Adrenal gland (tissue), 9 donors: ENCODE measurements at regions not wholly inside any gene's neighbourhood (a gene's known extent, or its start where the extent isn't known, plus 50 kb on each side); places are given as distances from the start of the nearest gene placed in this dataset.

Source experiments
- DNase-seq, 7 donors: peaks; one replicate each; pipeline ENCODE4 v3.0.0-alpha.2; 2019 to 2020
- H3K27ac ChIP-seq, 5 donors: fragments of 200-600 bp; sonication (generic) in 4 of 5; 1 replicate in 3 of 5; 2 replicates in 2 of 5; pipeline versions ENCODE4 v1.5.1 to v1.8.0; 2016 to 2020; ENCODE audit warnings: mild to moderate bottlenecking in 1 of 5
- H3K27me3 ChIP-seq: fragments of 200-600 bp; 2 replicates; pipeline ENCODE4 v1.8.0; 2021
- H3K36me3 ChIP-seq, 2 donors: fragments of 200-600 bp; replicated peaks in 1 of 2; 1 replicate in 1 of 2; 2 replicates in 1 of 2; pipeline versions ENCODE4 v1.5.1 to v1.8.0; 2018 to 2022
- H3K4me1 ChIP-seq, 2 donors: fragments of 200-600 bp; replicated peaks in 1 of 2; 1 replicate in 1 of 2; 2 replicates in 1 of 2; pipeline versions ENCODE4 v1.5.1 to v1.8.0; 2018 to 2021
- H3K4me3 ChIP-seq, 4 donors: fragments of 200-600 bp; sonication (generic) in 3 of 4; one replicate each; pipeline ENCODE4 v1.5.1; 2016 to 2018
- H3K9me3 ChIP-seq, 3 donors: fragments of 200-600 bp; sonication (generic) in 1 of 3; replicated peaks in 1 of 3; 1 replicate in 2 of 3; 2 replicates in 1 of 3; pipeline versions ENCODE4 v1.5.1 to v1.8.0; 2016 to 2021
- POLR2A ChIP-seq, 2 donors: fragments of 450-650 bp; IDR thresholded peaks; one replicate each; pipeline ENCODE4 v1.6.1; 2017; ENCODE audit warnings: antibody characterized with exemption in 2 of 2, mild to moderate bottlenecking in 2 of 2, moderate library complexity in 1 of 2
- WGBS, 4 donors: extraction: QIAGEN DNeasy Blood & Tissue Kit in 2 of 4; methylation state at CpG; one replicate each; pipeline versions ENCODE4 v1.1.5 to v1.1.7; 2013 to 2017; 5-methylcytosine and 5-hydroxymethylcytosine counted together
- intact Hi-C, 2 donors: fragments of 100-400 bp; cut with DNase I; formaldehyde crosslinking; loops; one replicate each; pipeline versions ENCODE4 v1.14.1 to v1.15.0; 2022 to 2023
- TF ChIP-seq, protein P1 (sequence below), 6 experiments: fragments of 450-650 bp in 4 of 6; fragments of 200-600 bp in 2 of 6; sonication (generic) in 1 of 6; IDR thresholded peaks; 1 replicate in 5 of 6; 2 replicates in 1 of 6; pipeline versions ENCODE4 v1.5.1 to v1.8.0; 2016 to 2021; ENCODE audit warnings: antibody characterized with exemption in 6 of 6, mild to moderate bottlenecking in 2 of 6, moderate library complexity in 1 of 6
- donor health status: healthy with polysubstance abuse.
- donor health status: Bipolar disorder and iron deficiency.
- donor health status: DM: yes; HTN: yes; CAD: no.
- donor health status: DM: no; HTN: no; CAD: no.
- donor health status: DM: no; HTN: no; CAD: no.

DNA sequence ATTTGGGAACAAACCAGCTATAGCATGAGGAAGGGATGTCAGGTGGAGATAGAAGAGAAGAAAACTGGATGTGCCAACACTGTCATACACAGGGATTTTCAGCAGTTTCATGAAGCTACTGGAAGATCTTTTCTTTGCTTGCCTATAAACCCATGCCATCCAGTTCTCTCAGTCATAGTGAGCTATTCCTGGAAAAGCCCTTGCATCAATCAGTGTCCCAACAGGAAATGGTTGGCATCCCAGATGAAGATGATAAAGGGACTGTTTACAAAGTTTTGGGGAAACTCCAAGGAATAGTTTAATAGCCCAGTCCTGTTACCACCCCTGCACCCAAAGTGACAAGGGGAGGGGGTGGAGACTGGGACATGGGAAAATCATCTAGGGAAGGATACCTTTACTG lies 58.5 kb upstream of the ARGLU1 start:
- Histone ChIP-seq H3K9me3 (no peaks in the 10 kb centered on the region), H3K27me3 (peaks cover 4% of the 10 kb centered on the region), H3K36me3 (no peaks in the 10 kb centered on the region), H3K4me1 (no peaks in the 10 kb centered on the region), H3K27ac (no peak overlapping the region), H3K4me3 (no peak overlapping the region)
- TF ChIP-seq, protein P1, sequence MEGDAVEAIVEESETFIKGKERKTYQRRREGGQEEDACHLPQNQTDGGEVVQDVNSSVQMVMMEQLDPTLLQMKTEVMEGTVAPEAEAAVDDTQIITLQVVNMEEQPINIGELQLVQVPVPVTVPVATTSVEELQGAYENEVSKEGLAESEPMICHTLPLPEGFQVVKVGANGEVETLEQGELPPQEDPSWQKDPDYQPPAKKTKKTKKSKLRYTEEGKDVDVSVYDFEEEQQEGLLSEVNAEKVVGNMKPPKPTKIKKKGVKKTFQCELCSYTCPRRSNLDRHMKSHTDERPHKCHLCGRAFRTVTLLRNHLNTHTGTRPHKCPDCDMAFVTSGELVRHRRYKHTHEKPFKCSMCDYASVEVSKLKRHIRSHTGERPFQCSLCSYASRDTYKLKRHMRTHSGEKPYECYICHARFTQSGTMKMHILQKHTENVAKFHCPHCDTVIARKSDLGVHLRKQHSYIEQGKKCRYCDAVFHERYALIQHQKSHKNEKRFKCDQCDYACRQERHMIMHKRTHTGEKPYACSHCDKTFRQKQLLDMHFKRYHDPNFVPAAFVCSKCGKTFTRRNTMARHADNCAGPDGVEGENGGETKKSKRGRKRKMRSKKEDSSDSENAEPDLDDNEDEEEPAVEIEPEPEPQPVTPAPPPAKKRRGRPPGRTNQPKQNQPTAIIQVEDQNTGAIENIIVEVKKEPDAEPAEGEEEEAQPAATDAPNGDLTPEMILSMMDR (IDR thresholded peaks at IDR 0.05), result no peak
- no peak for TF ChIP-seq POLR2A (IDR thresholded peaks at IDR 0.05)
- intact Hi-C loops, result no loop called here
- no peak for DNase-seq

DNA sequence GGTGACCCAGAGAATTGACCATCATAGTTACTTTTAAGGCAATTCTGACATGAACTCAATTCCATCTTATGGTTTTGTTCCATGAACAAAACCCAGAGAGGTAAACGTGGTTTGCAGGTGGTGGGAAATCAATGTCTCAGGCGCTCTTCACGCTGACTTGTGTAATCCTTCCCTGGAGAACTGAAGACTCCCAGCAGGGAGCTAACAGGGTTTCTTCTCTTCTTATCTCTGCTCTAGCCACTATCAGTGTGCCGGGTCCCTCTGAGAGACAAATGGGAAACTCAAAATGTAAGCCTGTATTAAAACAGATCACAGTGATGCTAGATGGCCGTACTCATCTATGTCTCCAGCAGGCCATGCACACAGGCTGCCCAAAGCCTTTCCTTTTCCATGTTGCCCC lies 57.6 kb upstream of the ARGLU1 start:
- TF ChIP-seq POLR2A (IDR thresholded peaks at IDR 0.05), result no peak
- TF ChIP-seq, protein P1 (IDR thresholded peaks at IDR 0.05), result no peak
- Histone ChIP-seq H3K27me3 (peaks cover 4% of the 10 kb centered on the region), H3K4me3 (no peak overlapping the region), H3K4me1 (peaks cover 8% of the 10 kb centered on the region in 2 donors), H3K9me3 (no peaks in the 10 kb centered on the region), H3K36me3 (no peaks in the 10 kb centered on the region), H3K27ac (no peak overlapping the region)
- no peak for DNase-seq
- intact Hi-C loops, result no loop called here
- WGBS, 4 donors, result 59 to 90% (median 81%) methylated on average over 5 of the region's 5 CpGs

DNA sequence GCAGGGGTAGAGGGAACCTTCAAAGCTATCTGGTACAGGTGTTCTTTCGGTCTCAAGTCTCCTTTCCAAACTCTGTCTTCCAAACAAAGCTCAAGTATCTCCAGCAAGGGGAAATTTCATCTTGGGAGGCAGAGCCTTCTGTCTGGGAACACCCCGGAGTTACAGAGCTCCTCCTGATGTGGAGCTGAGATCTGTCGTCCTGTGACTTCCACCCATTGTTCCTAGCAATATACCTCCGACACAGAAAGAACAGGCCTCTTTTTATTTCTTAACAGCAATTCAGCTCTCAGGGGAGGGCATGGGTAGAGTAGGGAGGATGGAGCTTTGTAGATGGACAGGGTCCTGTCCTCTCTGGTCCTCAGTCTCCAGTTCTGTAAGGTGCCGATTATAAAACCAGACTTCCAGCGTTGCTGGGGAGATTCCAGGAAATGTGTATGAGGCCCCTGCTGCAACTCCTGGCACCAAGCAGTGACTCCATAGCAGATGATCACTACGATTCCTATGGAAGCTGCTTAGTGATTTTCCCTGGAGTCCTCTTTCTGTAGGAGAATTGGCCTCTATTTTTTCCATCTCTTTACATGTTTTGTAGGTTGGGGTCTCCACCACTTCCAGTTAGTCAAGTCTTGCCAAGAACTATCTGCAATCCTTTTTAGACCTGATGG lies 56.0 kb upstream of the ARGLU1 start:
- Histone ChIP-seq H3K4me1 (peaks cover 13% of the 10 kb centered on the region in 2 donors), H3K9me3 (no peaks in the 10 kb centered on the region), H3K27me3 (peaks cover 4% of the 10 kb centered on the region), H3K4me3 (no peak overlapping the region), H3K36me3 (no peaks in the 10 kb centered on the region), H3K27ac (no peak overlapping the region)
- intact Hi-C loops, result no loop called here
- DNase-seq, result no peak
- WGBS, 4 donors, result 78 to 88% (median 82%) methylated on average over 6 to 7 of the region's 7 CpGs
- TF ChIP-seq POLR2A (IDR thresholded peaks at IDR 0.05), result no peak
- TF ChIP-seq, protein P1 (IDR thresholded peaks at IDR 0.05), result no peak

DNA sequence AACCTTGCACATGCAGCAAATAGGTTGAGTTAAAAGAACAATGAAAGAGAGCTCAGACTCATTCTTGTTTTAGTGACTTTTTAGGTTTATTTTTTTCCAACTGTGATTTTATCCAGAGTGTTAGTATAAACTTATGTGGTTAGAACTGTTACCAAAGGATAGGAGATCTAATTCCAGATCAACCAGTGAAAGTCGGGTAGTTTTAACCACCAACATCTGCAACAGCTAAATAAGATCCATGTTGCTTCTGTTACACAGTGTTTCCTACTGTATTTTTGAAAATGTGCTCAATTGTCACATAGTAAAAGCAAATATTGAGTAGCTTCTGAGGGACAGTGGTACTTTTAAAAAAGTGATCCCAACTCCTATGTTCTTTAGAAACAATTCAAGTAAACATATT lies 53.9 kb upstream of the ARGLU1 start:
- Histone ChIP-seq H3K36me3 (no peaks in the 10 kb centered on the region), H3K4me3 (no peak overlapping the region), H3K9me3 (no peaks in the 10 kb centered on the region), H3K27me3 (no peaks in the 10 kb centered on the region), H3K4me1 (peaks cover 13% of the 10 kb centered on the region in 2 donors), H3K27ac (no peak overlapping the region)
- TF ChIP-seq, protein P1 (IDR thresholded peaks at IDR 0.05), result no peak
- TF ChIP-seq POLR2A (IDR thresholded peaks at IDR 0.05), result no peak
- 67 to 82% (median 79%) methylated on average over 1 of the region's 1 CpG for WGBS, 4 donors
- intact Hi-C loops, result no loop called here
- DNase-seq, result no peak
